Ramos (cell line): ENCODE measurements at regions not wholly inside any gene's neighbourhood (a gene's known extent, or its start where the extent isn't known, plus 50 kb on each side); places are given as distances from the start of the nearest gene placed in this dataset.
"Not testable (repeated sequence)": the region's sequence is repeated elsewhere in the genome, so short reads cannot be mapped to it uniquely, and the experiment has no call there.

Source experiments
- in situ Hi-C: fragments of 300-500 bp; cut with MboI; formaldehyde crosslinking; loops from one replicate; pipeline ENCODE4 v1.14.3; 2022; ENCODE audit warnings: low sequenced_read_pairs; ENCODE audit not compliant: unreplicated experiment

GRCh38 chr7:46133072-46133471 is 212.0 kb upstream of the IGFBP3 start:
- in situ Hi-C loops = loop anchor here (25.0 kb wide), 1 partner anchor 1054 kb away; no protein-coding TSS in a partner anchor

- in situ Hi-C loops = loop anchor here (25.0 kb wide), 1 partner anchor 1055 kb away; no protein-coding TSS in a partner anchor
Observed at GRCh38 chr7:46131916-46132795, 211.1 kb upstream of the IGFBP3 start.

GRCh38 chr7:46129831-46130230 is 208.8 kb upstream of the IGFBP3 start:
- in situ Hi-C loops = loop anchor here (25.0 kb wide), 1 partner anchor 1057 kb away; no protein-coding TSS in a partner anchor

- in situ Hi-C loops = loop anchor here (25.0 kb wide), 1 partner anchor 1059 kb away; no protein-coding TSS in a partner anchor
Observed at GRCh38 chr7:46127814-46128213, 206.7 kb upstream of the IGFBP3 start.

GRCh38 chr7:46126675-46127300 is 205.7 kb upstream of the IGFBP3 start:
- in situ Hi-C loops = loop anchor here (25.0 kb wide), 1 partner anchor 1061 kb away; no protein-coding TSS in a partner anchor

- in situ Hi-C loops = no loop called here
Observed at GRCh38 chr7:46123756-46124343, 202.8 kb upstream of the IGFBP3 start.

- in situ Hi-C loops = no loop called here
Observed at GRCh38 chr7:46115410-46115809, 194.3 kb upstream of the IGFBP3 start.

GRCh38 chr7:46109437-46109836 is 188.4 kb upstream of the IGFBP3 start:
- in situ Hi-C loops = no loop called here

- in situ Hi-C loops = no loop called here
Observed at GRCh38 chr7:46108272-46108671, 187.2 kb upstream of the IGFBP3 start.

GRCh38 chr7:46107610-46108217 is 186.6 kb upstream of the IGFBP3 start:
- in situ Hi-C loops = no loop called here

- in situ Hi-C loops = no loop called here
Observed at GRCh38 chr7:46100521-46100920, 179.4 kb upstream of the IGFBP3 start.

- in situ Hi-C loops = no loop called here
Observed at GRCh38 chr7:46099076-46099475, 178.0 kb upstream of the IGFBP3 start.

GRCh38 chr7:46091071-46091470 is 170.0 kb upstream of the IGFBP3 start:
- in situ Hi-C loops = no loop called here

GRCh38 chr7:46089281-46089680 is 168.2 kb upstream of the IGFBP3 start:
- in situ Hi-C loops = no loop called here

GRCh38 chr7:46088486-46088885 is 167.4 kb upstream of the IGFBP3 start:
- in situ Hi-C loops = not testable (repeated sequence)

GRCh38 chr7:46080595-46081159 is 159.6 kb upstream of the IGFBP3 start:
- in situ Hi-C loops = no loop called here

GRCh38 chr7:46079421-46079820 is 158.3 kb upstream of the IGFBP3 start:
- in situ Hi-C loops = no loop called here

- in situ Hi-C loops = no loop called here
Observed at GRCh38 chr7:46076527-46076926, 155.5 kb upstream of the IGFBP3 start.

GRCh38 chr7:46072722-46073121 is 151.7 kb upstream of the IGFBP3 start:
- in situ Hi-C loops = no loop called here

GRCh38 chr7:46071601-46072000 is 150.5 kb upstream of the IGFBP3 start:
- in situ Hi-C loops = no loop called here
